HCT116 (cell line): ENCODE measurements at regions not wholly inside any gene's neighbourhood (a gene's known extent, or its start where the extent isn't known, plus 50 kb on each side); places are given as distances from the start of the nearest gene placed in this dataset.

Source experiments
- ATAC-seq: fragments of 200-7000 bp; cut with Tn5 transposase; 2 replicates; pipeline ENCODE4 v1.9.1; 2020; ENCODE audit warnings: mild to moderate bottlenecking, moderate library complexity
- BruUV-seq: library from RNA; stranded (reverse); fragments of 400-500 nt; replicated peaks from 2 replicates; lab custom pipeline; 2021; lab: Mats Ljungman, UMichigan
- CTCF ChIA-PET: fragments of 300-600 bp; sonication (Branson Sonifier 250); formaldehyde crosslinking; loops from one replicate; lab custom pipeline; 2021; ENCODE audit warnings: antibody characterized with exemption; lab: Charles Lee
- POLR2A ChIA-PET: fragments of 300-600, 350-600 bp; sonication (Branson Sonifier 250); formaldehyde crosslinking; loops from one replicate; lab custom pipeline; 2021; ENCODE audit warnings: antibody characterized with exemption; lab: Charles Lee
- RAD21 ChIA-PET, 2 experiments: fragments of 300-600 bp; sonication (Branson Sonifier 250); formaldehyde crosslinking; loops; one replicate each; lab custom pipeline; 2023; ENCODE audit warnings: low total read pairs in 2 of 2; ENCODE audit not compliant: uncharacterized antibody in 2 of 2, unreplicated experiment in 2 of 2, low non-redundant PET in 1 of 2; lab: Charles Lee
- DNase-seq: peaks from one replicate; pipeline ENCODE4 v3.0.0-alpha.2; 2010; ENCODE audit warnings: low read depth, low spot score
- H2AFZ ChIP-seq: fragments of 200-600 bp; shearing (Covaris generic), sonication (generic); 2 replicates; pipeline ENCODE4 v1.6.1; 2017; ENCODE audit warnings: low read depth, mixed run types, mixed read lengths, antibody characterized with exemption, low read length; ENCODE audit not compliant: poor library complexity, severe bottlenecking
- H3K27ac ChIP-seq: 2 replicates; pipeline ENCODE4 v1.5.1; 2012; ENCODE audit warnings: low read depth, low read length
- H3K27me3 ChIP-seq: fragments of 200-600 bp; sonication (generic); 2 replicates; pipeline ENCODE4 v1.6.1; 2016; ENCODE audit warnings: mixed run types, low read length, mixed read lengths; ENCODE audit not compliant: insufficient read depth
- H3K36me3 ChIP-seq, 2 experiments: fragments of 200-500 bp in 1 of 2; fragments of 200-600 bp in 1 of 2; sonication (Bioruptor generic) in 1 of 2; sonication (generic) in 1 of 2; 2 replicates each; pipeline versions ENCODE4 v1.5.1 to v1.6.1; 2014 to 2016; ENCODE audit warnings: low read length in 2 of 2, inconsistent platforms in 1 of 2, mixed read lengths in 1 of 2, mixed run types in 1 of 2; ENCODE audit not compliant: insufficient read depth in 2 of 2, control insufficient read depth in 1 of 2
- H3K4me1 ChIP-seq, 2 experiments: fragments of 200-600 bp in 1 of 2; sonication (generic) in 1 of 2; 2 replicates each; pipeline versions ENCODE4 v1.5.1 to v1.6.1; 2012 to 2017; ENCODE audit warnings: low read length in 2 of 2, inconsistent platforms in 1 of 2, mild to moderate bottlenecking in 1 of 2, mixed read lengths in 1 of 2, mixed run types in 1 of 2, moderate library complexity in 1 of 2; ENCODE audit not compliant: insufficient read depth in 2 of 2, control insufficient read depth in 1 of 2
- H3K4me2 ChIP-seq: fragments of 200-600 bp; sonication (generic); 2 replicates; pipeline ENCODE4 v1.6.1; 2017; ENCODE audit warnings: mixed run types, low read length, mixed read lengths
- H3K4me3 ChIP-seq, 2 experiments: fragments of 200-600 bp in 1 of 2; sonication (generic) in 1 of 2; replicated peaks in 1 of 2; 2 replicates each; pipeline ENCODE4 v1.5.1; 2011 to 2016; ENCODE audit warnings: low read length in 2 of 2, control low read depth in 1 of 2, low read depth in 1 of 2, mild to moderate bottlenecking in 1 of 2, mixed read lengths in 1 of 2, mixed run types in 1 of 2
- H3K79me2 ChIP-seq: fragments of 200-600 bp; sonication (generic); 2 replicates; pipeline ENCODE4 v1.6.1; 2017; ENCODE audit warnings: mild to moderate bottlenecking, mixed run types, low read length, moderate library complexity, mixed read lengths; ENCODE audit not compliant: insufficient read depth
- H3K9ac ChIP-seq: fragments of 200-600 bp; sonication (generic); 2 replicates; pipeline ENCODE4 v1.6.1; 2016; ENCODE audit warnings: low read length, mixed read lengths
- H3K9me2 ChIP-seq: fragments of 200-600 bp; sonication (generic), shearing (Covaris generic); 2 replicates; pipeline ENCODE4 v1.6.1; 2017; ENCODE audit warnings: mixed run types, mild to moderate bottlenecking, moderate library complexity; ENCODE audit not compliant: insufficient read depth
- H3K9me3 ChIP-seq, 2 experiments: fragments of 200-500 bp in 1 of 2; fragments of 200-600 bp in 1 of 2; sonication (Bioruptor generic) in 1 of 2; sonication (generic) in 1 of 2; 2 replicates each; pipeline ENCODE4 v1.6.1; 2014 to 2017; ENCODE audit warnings: low read length in 2 of 2, mixed read lengths in 2 of 2, inconsistent platforms in 1 of 2, low read depth in 1 of 2, mild to moderate bottlenecking in 1 of 2, mixed run types in 1 of 2, moderate library complexity in 1 of 2; ENCODE audit not compliant: control insufficient read depth in 1 of 2, insufficient read depth in 1 of 2
- H4K20me1 ChIP-seq: fragments of 200-600 bp; sonication (generic), shearing (Covaris generic); 2 replicates; pipeline ENCODE4 v1.6.1; 2017; ENCODE audit warnings: mixed run types, mild to moderate bottlenecking, moderate library complexity; ENCODE audit not compliant: insufficient read depth
- ATF3 ChIP-seq: IDR thresholded peaks from 2 replicates; pipeline ENCODE4 v1.6.1; 2012
- CBX3 ChIP-seq: IDR thresholded peaks from 2 replicates; pipeline ENCODE4 v1.6.1; 2012; ENCODE audit warnings: low read depth
- EGR1 ChIP-seq: IDR thresholded peaks from 2 replicates; pipeline ENCODE4 v1.6.1; 2012; ENCODE audit warnings: low read depth
- ELF1 ChIP-seq: IDR thresholded peaks from 2 replicates; pipeline ENCODE4 v1.6.1; 2012; ENCODE audit warnings: low read depth, borderline replicate concordance
- EZH2phosphoT487 ChIP-seq: fragments of 200-600 bp; IDR thresholded peaks from 2 replicates; pipeline ENCODE4 v1.6.1; 2018; ENCODE audit warnings: antibody characterized with exemption, borderline replicate concordance
- FOSL1 ChIP-seq: IDR thresholded peaks from 2 replicates; pipeline ENCODE4 v1.6.1; 2012; ENCODE audit warnings: low read depth
- JUND ChIP-seq: IDR thresholded peaks from 2 replicates; pipeline ENCODE4 v1.6.1; 2012
- POLR2A ChIP-seq: IDR thresholded peaks from 2 replicates; pipeline ENCODE4 v1.7.0; 2011; ENCODE audit warnings: borderline replicate concordance; ENCODE audit not compliant: insufficient read depth, insufficient read length; ENCODE audit errors: extremely low read depth
- SIN3A ChIP-seq: IDR thresholded peaks from 2 replicates; pipeline ENCODE4 v1.6.1; 2012; ENCODE audit warnings: low read depth
- SP1 ChIP-seq: IDR thresholded peaks from 2 replicates; pipeline ENCODE4 v1.6.1; 2012; ENCODE audit warnings: low read depth
- SRF ChIP-seq: IDR thresholded peaks from 2 replicates; pipeline ENCODE4 v1.6.1; 2012; ENCODE audit warnings: low read depth
- TCF7L2 ChIP-seq: IDR thresholded peaks from 2 replicates; pipeline ENCODE4 v1.7.0; 2011; ENCODE audit warnings: borderline replicate concordance, inconsistent platforms; ENCODE audit not compliant: insufficient read depth, insufficient read length; ENCODE audit errors: extremely low read depth
- ZFX ChIP-seq: fragments of 450-650 bp; IDR thresholded peaks from 2 replicates; pipeline ENCODE4 v1.6.1; 2017
- intact Hi-C: fragments of 100-400 bp; cut with micrococcal nuclease; formaldehyde crosslinking; loops from 2 replicates; pipeline ENCODE4 v1.10.0; 2022
- TF ChIP-seq, protein P1 (sequence below): IDR thresholded peaks from 2 replicates; pipeline ENCODE4 v1.6.1; 2012
- TF ChIP-seq, protein P2 (sequence below): IDR thresholded peaks from 2 replicates; pipeline ENCODE4 v1.6.1; 2012; ENCODE audit warnings: low read depth

- Histone ChIP-seq H3K4me2 (no peak overlapping the region), H4K20me1 (no peaks in the 10 kb centered on the region), H2AFZ (no peak overlapping the region), H3K27ac (no peak overlapping the region), H3K4me3 (no peak overlapping the region), H3K36me3 (no peaks in the 10 kb centered on the region), H3K4me1 (no peaks in the 10 kb centered on the region; a peak in 1 of 4 replicates), H3K9me3 (no peaks in the 10 kb centered on the region), H3K79me2 (no peaks in the 10 kb centered on the region), H3K9ac (no peak overlapping the region), H3K27me3 (no peaks in the 10 kb centered on the region), H3K9me2 (no peaks in the 10 kb centered on the region)
- ATAC-seq (no peak), DNase-seq (no peak)
- intact Hi-C loops, result no loop called here
- ChIA-PET RAD21 (no interaction called here), CTCF (no interaction called here), POLR2A (no interaction called here)
- BruUV-seq, result no TSS peak
- TF ChIP-seq CBX3, result no peak
- no peak for TF ChIP-seq SP1
- no peak for TF ChIP-seq SRF
- no peak for TF ChIP-seq EGR1
- no peak for TF ChIP-seq ELF1
- TF ChIP-seq EZH2phosphoT487, result no peak
- TF ChIP-seq, all 23 proteins: peak for 0
Observed at GRCh38 chr1:229186373-229187056, 84.4 kb upstream of the RAB4A start.

DNA sequence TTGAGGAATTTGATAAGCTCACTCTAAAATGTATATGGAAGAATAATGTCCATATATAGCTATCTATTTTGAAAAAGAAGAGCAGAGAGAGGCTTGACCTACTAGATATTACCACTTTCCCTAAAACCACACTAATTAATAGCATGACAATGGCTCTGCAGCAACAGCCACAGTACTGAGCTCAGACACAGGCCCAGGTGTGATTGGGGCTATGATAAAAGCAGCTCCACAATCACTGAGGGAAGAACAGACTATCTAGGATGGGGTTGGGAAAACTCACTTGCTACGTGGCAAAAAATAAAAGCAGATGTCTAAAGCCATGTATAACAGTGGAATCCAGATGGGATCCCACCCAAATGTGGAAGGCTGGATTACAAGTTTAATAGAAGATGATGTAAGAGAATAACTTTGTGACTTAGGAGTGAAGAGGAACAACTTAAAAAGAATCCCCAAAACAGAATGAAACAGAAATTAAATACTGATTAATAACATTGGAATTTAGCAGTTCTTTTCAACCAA lies 80.8 kb upstream of the RAB4A start:
- Histone ChIP-seq H3K79me2 (no peaks in the 10 kb centered on the region), H3K27me3 (no peaks in the 10 kb centered on the region), H3K27ac (no peak overlapping the region), H3K4me2 (no peak overlapping the region), H4K20me1 (no peaks in the 10 kb centered on the region), H3K9ac (no peak overlapping the region), H3K9me3 (no peaks in the 10 kb centered on the region), H3K4me3 (no peak overlapping the region), H3K36me3 (no peaks in the 10 kb centered on the region), H3K4me1 (no peaks in the 10 kb centered on the region), H3K9me2 (no peaks in the 10 kb centered on the region), H2AFZ (no peak overlapping the region)
- DNase-seq (no peak), ATAC-seq (no peak)
- intact Hi-C loops, result no loop called here
- POLR2A ChIA-PET, result no interaction called here
- RAD21 ChIA-PET, result no interaction called here
- BruUV-seq, result no TSS peak
- CTCF ChIA-PET, result no interaction called here
- TF ChIP-seq JUND, result no peak
- no peak for TF ChIP-seq SIN3A
- TF ChIP-seq CBX3, result no peak
- TF ChIP-seq TCF7L2, result no peak
- no peak for TF ChIP-seq ATF3
- no peak for TF ChIP-seq FOSL1
- TF ChIP-seq, protein P1, sequence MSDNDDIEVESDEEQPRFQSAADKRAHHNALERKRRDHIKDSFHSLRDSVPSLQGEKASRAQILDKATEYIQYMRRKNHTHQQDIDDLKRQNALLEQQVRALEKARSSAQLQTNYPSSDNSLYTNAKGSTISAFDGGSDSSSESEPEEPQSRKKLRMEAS, result no peak
- no peak for TF ChIP-seq EGR1
- TF ChIP-seq SP1, result no peak
- TF ChIP-seq POLR2A, result no peak
- TF ChIP-seq, protein P2, sequence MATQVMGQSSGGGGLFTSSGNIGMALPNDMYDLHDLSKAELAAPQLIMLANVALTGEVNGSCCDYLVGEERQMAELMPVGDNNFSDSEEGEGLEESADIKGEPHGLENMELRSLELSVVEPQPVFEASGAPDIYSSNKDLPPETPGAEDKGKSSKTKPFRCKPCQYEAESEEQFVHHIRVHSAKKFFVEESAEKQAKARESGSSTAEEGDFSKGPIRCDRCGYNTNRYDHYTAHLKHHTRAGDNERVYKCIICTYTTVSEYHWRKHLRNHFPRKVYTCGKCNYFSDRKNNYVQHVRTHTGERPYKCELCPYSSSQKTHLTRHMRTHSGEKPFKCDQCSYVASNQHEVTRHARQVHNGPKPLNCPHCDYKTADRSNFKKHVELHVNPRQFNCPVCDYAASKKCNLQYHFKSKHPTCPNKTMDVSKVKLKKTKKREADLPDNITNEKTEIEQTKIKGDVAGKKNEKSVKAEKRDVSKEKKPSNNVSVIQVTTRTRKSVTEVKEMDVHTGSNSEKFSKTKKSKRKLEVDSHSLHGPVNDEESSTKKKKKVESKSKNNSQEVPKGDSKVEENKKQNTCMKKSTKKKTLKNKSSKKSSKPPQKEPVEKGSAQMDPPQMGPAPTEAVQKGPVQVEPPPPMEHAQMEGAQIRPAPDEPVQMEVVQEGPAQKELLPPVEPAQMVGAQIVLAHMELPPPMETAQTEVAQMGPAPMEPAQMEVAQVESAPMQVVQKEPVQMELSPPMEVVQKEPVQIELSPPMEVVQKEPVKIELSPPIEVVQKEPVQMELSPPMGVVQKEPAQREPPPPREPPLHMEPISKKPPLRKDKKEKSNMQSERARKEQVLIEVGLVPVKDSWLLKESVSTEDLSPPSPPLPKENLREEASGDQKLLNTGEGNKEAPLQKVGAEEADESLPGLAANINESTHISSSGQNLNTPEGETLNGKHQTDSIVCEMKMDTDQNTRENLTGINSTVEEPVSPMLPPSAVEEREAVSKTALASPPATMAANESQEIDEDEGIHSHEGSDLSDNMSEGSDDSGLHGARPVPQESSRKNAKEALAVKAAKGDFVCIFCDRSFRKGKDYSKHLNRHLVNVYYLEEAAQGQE, result no peak
- TF ChIP-seq ZFX, result no peak
- TF ChIP-seq SRF, result no peak
- no peak for TF ChIP-seq ELF1
